ENCODE measurements at regions not wholly inside any gene's neighbourhood (a gene's known extent, or its start where the extent isn't known, plus 50 kb on each side); places are given as distances from the start of the nearest gene placed in this dataset.
"Not testable (repeated sequence)": the region's sequence is repeated elsewhere in the genome, so short reads cannot be mapped to it uniquely, and the experiment has no call there.

- no peaks in the 10 kb centered on the region for H3K4me1 ChIP-seq (ENCODE audit: control insufficient read depth, insufficient read depth, low read length)
- DNase-seq (ENCODE audit: low read depth, low spot score), result no peak
- H3K27ac ChIP-seq (ENCODE audit: low read length), result no peak overlapping the region
- WGBS (ENCODE audit: insufficient coverage, insufficient read length), result no CpG with 5 or more reads among the region's 3 CpGs
- H3K27me3 ChIP-seq (ENCODE audit: control insufficient read depth, insufficient read depth, low read length), result no peaks in the 10 kb centered on the region
- no peaks in the 10 kb centered on the region for H3K36me3 ChIP-seq (ENCODE audit: control insufficient read depth, insufficient read depth, low read length)
- no peak overlapping the region for H3K4me3 ChIP-seq (ENCODE audit: low read length)
- no peaks in the 10 kb centered on the region; the same call in 1 of the 2 replicates for H3K9me3 ChIP-seq (ENCODE audit: control insufficient read depth, insufficient read depth, low read length)
Observed at GRCh38 chr12:83613586-83614110, 926.9 kb downstream of the TMTC2 start.

- Histone ChIP-seq H3K27me3 (ENCODE audit: control insufficient read depth, insufficient read depth, low read length) (no peaks in the 10 kb centered on the region), H3K9me3 (ENCODE audit: control insufficient read depth, insufficient read depth, low read length) (no peaks in the 10 kb centered on the region), H3K27ac (ENCODE audit: low read length) (no peak overlapping the region), H3K4me1 (ENCODE audit: control insufficient read depth, insufficient read depth, low read length) (no peaks in the 10 kb centered on the region), H3K36me3 (ENCODE audit: control insufficient read depth, insufficient read depth, low read length) (no peaks in the 10 kb centered on the region), H3K4me3 (ENCODE audit: low read length) (no peak overlapping the region)
- DNase-seq (ENCODE audit: low read depth, low spot score), result no peak
- WGBS (ENCODE audit: insufficient coverage, insufficient read length), result no CpG with 5 or more reads among the region's 1 CpG
Observed at GRCh38 chr12:83603106-83603505, 916.4 kb downstream of the TMTC2 start.

- no peak for DNase-seq (ENCODE audit: low read depth, low spot score)
- H3K27ac ChIP-seq (ENCODE audit: low read length), result no peak overlapping the region
- H3K9me3 ChIP-seq (ENCODE audit: control insufficient read depth, insufficient read depth, low read length), result no peaks in the 10 kb centered on the region
- H3K4me3 ChIP-seq (ENCODE audit: low read length), result no peak overlapping the region
- H3K27me3 ChIP-seq (ENCODE audit: control insufficient read depth, insufficient read depth, low read length), result no peaks in the 10 kb centered on the region
- no CpG with 5 or more reads among the region's 3 CpGs for WGBS (ENCODE audit: insufficient coverage, insufficient read length)
- no peaks in the 10 kb centered on the region for H3K36me3 ChIP-seq (ENCODE audit: control insufficient read depth, insufficient read depth, low read length)
- H3K4me1 ChIP-seq (ENCODE audit: control insufficient read depth, insufficient read depth, low read length), result no peaks in the 10 kb centered on the region
Observed at GRCh38 chr12:83575326-83575725, 888.6 kb downstream of the TMTC2 start.

DNA sequence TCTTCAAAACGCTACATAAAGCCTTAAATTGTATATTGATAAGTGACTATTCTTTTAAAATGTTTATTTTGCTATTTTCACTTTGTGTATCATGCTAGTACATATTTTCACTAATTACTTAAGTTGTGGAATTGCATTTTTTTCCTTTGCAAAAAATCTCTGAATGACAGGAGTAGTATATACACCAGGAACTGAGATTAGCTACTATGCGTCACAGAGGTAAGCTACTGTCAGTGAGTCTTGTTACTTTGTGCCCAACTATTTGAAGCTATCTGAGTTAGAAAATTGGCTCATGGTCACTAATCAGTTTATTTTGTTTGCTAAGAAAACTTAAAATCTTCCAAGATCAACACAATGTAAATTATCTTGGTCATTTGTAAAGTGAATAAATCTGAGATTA, 887.4 kb downstream of the TMTC2 start:
- Histone ChIP-seq H3K27me3 (ENCODE audit: control insufficient read depth, insufficient read depth, low read length) (no peaks in the 10 kb centered on the region), H3K9me3 (ENCODE audit: control insufficient read depth, insufficient read depth, low read length) (no peaks in the 10 kb centered on the region), H3K27ac (ENCODE audit: low read length) (no peak overlapping the region), H3K36me3 (ENCODE audit: control insufficient read depth, insufficient read depth, low read length) (no peaks in the 10 kb centered on the region), H3K4me3 (ENCODE audit: low read length) (no peak overlapping the region), H3K4me1 (ENCODE audit: control insufficient read depth, insufficient read depth, low read length) (no peaks in the 10 kb centered on the region)
- WGBS (ENCODE audit: insufficient coverage, insufficient read length), result no CpG with 5 or more reads among the region's 2 CpGs
- DNase-seq (ENCODE audit: low read depth, low spot score), result no peak

DNA sequence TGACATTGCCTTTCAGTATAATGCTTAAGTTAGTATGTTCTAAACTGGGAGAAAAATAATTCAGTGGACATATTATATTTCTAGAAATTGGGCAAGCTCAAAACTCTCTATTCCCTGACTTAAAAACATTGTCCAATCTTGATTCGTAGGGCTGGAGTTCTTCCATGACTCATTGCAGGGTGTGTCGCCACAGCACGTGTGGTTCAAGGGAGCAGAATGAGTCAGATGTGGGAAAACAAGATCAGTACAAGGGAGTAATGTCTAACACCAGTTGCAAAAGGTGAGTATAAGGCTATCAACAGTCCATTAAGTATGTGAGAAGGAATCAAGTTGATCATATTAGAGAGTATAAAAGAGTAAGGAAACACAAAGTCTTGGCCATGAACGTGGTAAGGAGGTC, 887.0 kb downstream of the TMTC2 start:
- no CpG with 5 or more reads among the region's 4 CpGs for WGBS (ENCODE audit: insufficient coverage, insufficient read length)
- Histone ChIP-seq H3K4me3 (ENCODE audit: low read length) (no peak overlapping the region), H3K9me3 (ENCODE audit: control insufficient read depth, insufficient read depth, low read length) (no peaks in the 10 kb centered on the region), H3K36me3 (ENCODE audit: control insufficient read depth, insufficient read depth, low read length) (no peaks in the 10 kb centered on the region), H3K4me1 (ENCODE audit: control insufficient read depth, insufficient read depth, low read length) (no peaks in the 10 kb centered on the region), H3K27ac (ENCODE audit: low read length) (no peak overlapping the region), H3K27me3 (ENCODE audit: control insufficient read depth, insufficient read depth, low read length) (no peaks in the 10 kb centered on the region)
- no peak for DNase-seq (ENCODE audit: low read depth, low spot score)

DNA sequence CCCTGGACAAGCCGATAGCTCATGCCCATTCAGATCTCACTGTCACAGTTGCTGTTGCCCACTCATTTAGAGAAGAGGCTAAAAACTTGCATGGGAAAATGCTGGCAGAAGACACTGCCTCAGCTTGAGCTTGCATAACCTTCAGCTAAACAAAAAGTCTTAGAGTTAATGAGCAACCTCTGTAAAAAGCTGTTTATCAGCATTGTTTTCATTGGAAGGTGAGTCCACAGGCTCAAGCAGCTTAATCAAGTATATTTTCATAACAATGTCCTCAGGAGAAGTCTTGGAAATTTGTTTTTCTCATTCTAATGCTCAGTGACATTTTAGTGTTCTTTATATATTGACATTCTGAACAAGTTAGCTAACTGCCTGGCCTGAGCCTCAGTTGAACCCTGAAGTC, 872.9 kb downstream of the TMTC2 start:
- Histone ChIP-seq H3K9me3 (ENCODE audit: control insufficient read depth, insufficient read depth, low read length) (no peaks in the 10 kb centered on the region), H3K4me1 (ENCODE audit: control insufficient read depth, insufficient read depth, low read length) (no peaks in the 10 kb centered on the region), H3K4me3 (ENCODE audit: low read length) (no peak overlapping the region), H3K36me3 (ENCODE audit: control insufficient read depth, insufficient read depth, low read length) (no peaks in the 10 kb centered on the region), H3K27me3 (ENCODE audit: control insufficient read depth, insufficient read depth, low read length) (no peaks in the 10 kb centered on the region), H3K27ac (ENCODE audit: low read length) (no peak overlapping the region)
- no peak for DNase-seq (ENCODE audit: low read depth, low spot score)
- no CpG with 5 or more reads among the region's 1 CpG for WGBS (ENCODE audit: insufficient coverage, insufficient read length)

DNA sequence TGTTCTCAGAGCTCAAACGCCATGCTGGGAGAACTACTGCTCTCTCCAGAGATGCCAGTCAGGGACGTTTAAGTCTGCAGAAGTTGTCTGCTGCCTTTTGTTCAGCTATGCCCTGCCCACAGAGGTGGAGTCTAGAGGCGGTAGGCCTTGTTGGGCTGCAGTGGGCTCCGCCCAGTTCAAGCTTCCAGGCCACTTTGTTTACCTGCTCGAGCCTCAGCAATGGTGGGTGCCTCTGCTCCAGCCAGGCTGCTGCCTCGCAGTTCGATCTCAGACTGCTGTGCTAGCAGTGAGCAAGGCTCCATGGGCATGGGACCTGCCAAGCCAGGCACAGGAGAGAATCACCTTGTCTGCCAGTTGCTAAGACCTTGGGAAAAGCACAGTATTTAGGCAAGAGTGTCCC, 869.3 kb downstream of the TMTC2 start:
- H3K4me1 ChIP-seq (ENCODE audit: control insufficient read depth, insufficient read depth, low read length); DNase-seq (ENCODE audit: low read depth, low spot score); H3K9me3 ChIP-seq (ENCODE audit: control insufficient read depth, insufficient read depth, low read length); H3K27ac ChIP-seq (ENCODE audit: low read length); H3K27me3 ChIP-seq (ENCODE audit: control insufficient read depth, insufficient read depth, low read length); H3K4me3 ChIP-seq (ENCODE audit: low read length); H3K36me3 ChIP-seq (ENCODE audit: control insufficient read depth, insufficient read depth, low read length): not testable (repeated sequence)
- no CpG with 5 or more reads among the region's 7 CpGs for WGBS (ENCODE audit: insufficient coverage, insufficient read length)

- Histone ChIP-seq H3K27me3 (ENCODE audit: control insufficient read depth, insufficient read depth, low read length) (no peaks in the 10 kb centered on the region), H3K4me1 (ENCODE audit: control insufficient read depth, insufficient read depth, low read length) (no peaks in the 10 kb centered on the region)
Observed at GRCh38 chr12:83541446-83541845, 854.7 kb downstream of the TMTC2 start.

DNA sequence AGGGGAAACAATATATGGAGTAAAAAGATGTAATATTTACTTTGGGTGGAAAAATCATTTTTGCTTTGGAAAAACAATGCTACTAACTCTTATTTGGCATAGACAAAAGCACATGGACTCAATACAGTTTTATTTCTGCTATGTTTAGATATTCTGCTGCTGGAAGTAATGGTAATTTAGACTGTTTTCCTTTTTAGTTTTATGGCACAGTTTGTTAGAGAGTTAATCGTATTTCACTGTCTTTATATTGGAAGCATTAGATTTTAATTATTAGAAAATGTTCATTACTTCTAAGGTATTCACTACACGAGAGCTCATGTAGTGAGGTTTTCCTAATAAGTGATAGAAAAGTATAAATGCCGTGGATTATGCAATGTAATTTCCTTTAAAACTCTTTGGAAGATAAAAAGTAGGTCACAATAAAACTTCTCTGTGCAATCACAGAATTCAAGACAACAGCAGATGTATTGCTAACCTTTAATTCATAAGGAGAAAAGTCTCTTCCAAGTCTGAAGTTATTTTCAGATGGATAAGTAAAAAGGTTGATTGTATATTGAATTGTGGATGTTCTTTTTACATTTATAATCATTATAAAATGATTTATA, 851.8 kb downstream of the TMTC2 start:
- no peaks in the 10 kb centered on the region for H3K27me3 ChIP-seq (ENCODE audit: control insufficient read depth, insufficient read depth, low read length)
- no CpG with 5 or more reads among the region's 3 CpGs for whole genome bisulfite sequencing (ENCODE audit: insufficient coverage, insufficient read length)
- no peak for DNase-seq (ENCODE audit: low read depth, low spot score)

More at GRCh38 chr12:83541446-83541845, 854.7 kb downstream of the TMTC2 start:
- no peak overlapping the region for H3K27ac ChIP-seq (ENCODE audit: low read length)
- no peaks in the 10 kb centered on the region; the same call in 1 of the 2 replicates for H3K9me3 ChIP-seq (ENCODE audit: control insufficient read depth, insufficient read depth, low read length)
- DNase-seq (ENCODE audit: low read depth, low spot score), result no peak
- H3K4me3 ChIP-seq (ENCODE audit: low read length), result no peak overlapping the region
- no peaks in the 10 kb centered on the region for H3K36me3 ChIP-seq (ENCODE audit: control insufficient read depth, insufficient read depth, low read length)

DNA sequence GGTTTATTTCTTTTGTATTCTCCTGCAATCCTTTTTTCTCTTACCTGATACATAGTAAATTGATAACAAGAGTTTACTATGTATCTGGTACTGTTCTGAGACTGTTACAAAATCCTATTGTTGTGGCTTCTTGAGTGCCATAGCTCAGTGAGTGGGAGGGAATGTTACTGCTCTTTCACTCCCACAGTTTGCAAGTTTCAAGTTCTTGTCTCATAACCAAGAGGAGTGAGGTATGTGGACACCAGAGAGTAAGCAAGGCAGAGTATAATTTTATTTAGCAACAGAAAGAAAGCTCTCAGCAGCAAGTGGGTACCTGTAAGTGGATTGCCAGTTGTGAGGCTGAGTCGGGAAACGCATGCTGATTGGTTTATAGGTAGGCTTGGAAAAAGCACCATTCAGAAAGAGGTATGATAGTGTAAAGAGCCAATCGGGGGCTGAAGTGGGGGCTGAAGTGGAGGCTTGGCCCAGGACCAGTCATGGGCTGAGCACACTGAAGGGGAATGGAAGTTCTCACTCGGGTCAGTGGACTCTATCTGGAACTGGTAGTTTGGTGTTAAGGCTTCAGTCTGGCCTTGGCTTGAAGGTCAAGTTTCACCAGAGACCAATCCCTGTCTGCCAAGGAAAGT, 850.8 kb downstream of the TMTC2 start:
- Histone ChIP-seq H3K36me3 (ENCODE audit: control insufficient read depth, insufficient read depth, low read length) (no peaks in the 10 kb centered on the region), H3K27ac (ENCODE audit: low read length) (no peak overlapping the region), H3K27me3 (ENCODE audit: control insufficient read depth, insufficient read depth, low read length) (no peaks in the 10 kb centered on the region), H3K4me1 (ENCODE audit: control insufficient read depth, insufficient read depth, low read length) (no peaks in the 10 kb centered on the region), H3K9me3 (ENCODE audit: control insufficient read depth, insufficient read depth, low read length) (no peaks in the 10 kb centered on the region; the same call in 1 of the 2 replicates), H3K4me3 (ENCODE audit: low read length) (no peak overlapping the region)
- DNase-seq (ENCODE audit: low read depth, low spot score), result no peak
- WGBS (ENCODE audit: insufficient coverage, insufficient read length), result no CpG with 5 or more reads among the region's 4 CpGs

More for the DNA sequence above, 851.8 kb downstream of the TMTC2 start:
- Histone ChIP-seq H3K4me1 (ENCODE audit: control insufficient read depth, insufficient read depth, low read length) (no peaks in the 10 kb centered on the region), H3K36me3 (ENCODE audit: control insufficient read depth, insufficient read depth, low read length) (no peaks in the 10 kb centered on the region), H3K27ac (ENCODE audit: low read length) (no peak overlapping the region), H3K9me3 (ENCODE audit: control insufficient read depth, insufficient read depth, low read length) (no peaks in the 10 kb centered on the region; the same call in 1 of the 2 replicates), H3K4me3 (ENCODE audit: low read length) (no peak overlapping the region)

GRCh38 chr12:83536496-83536895, 849.8 kb downstream of the TMTC2 start:
- Histone ChIP-seq H3K27me3 (ENCODE audit: control insufficient read depth, insufficient read depth, low read length) (no peaks in the 10 kb centered on the region), H3K27ac (ENCODE audit: low read length) (no peak overlapping the region), H3K36me3 (ENCODE audit: control insufficient read depth, insufficient read depth, low read length) (no peaks in the 10 kb centered on the region), H3K4me3 (ENCODE audit: low read length) (no peak overlapping the region), H3K4me1 (ENCODE audit: control insufficient read depth, insufficient read depth, low read length) (no peaks in the 10 kb centered on the region), H3K9me3 (ENCODE audit: control insufficient read depth, insufficient read depth, low read length) (no peaks in the 10 kb centered on the region; the same call in 1 of the 2 replicates)
- DNase-seq (ENCODE audit: low read depth, low spot score), result no peak
- no CpG with 5 or more reads among the region's 1 CpG for WGBS (ENCODE audit: insufficient coverage, insufficient read length)

All from iPS DF 6.9 (cell line).